Esophagus muscularis mucosa (tissue), 4 donors: ENCODE measurements at regions not wholly inside any gene's neighbourhood (a gene's known extent, or its start where the extent isn't known, plus 50 kb on each side); places are given as distances from the start of the nearest gene placed in this dataset.

Experiments
- CTCF ChIP-seq, 3 experiments: fragments of 200-600 bp in 2 of 3; fragments of 450-650 bp in 1 of 3; sonication (generic) in 2 of 3; IDR thresholded peaks; one replicate each; pipeline ENCODE4 v1.5.1; 2017 to 2019; ENCODE audit warnings: antibody characterized with exemption in 3 of 3, mild to moderate bottlenecking in 2 of 3, moderate library complexity in 1 of 3
- EP300 ChIP-seq: sonication (generic); formaldehyde crosslinking; IDR thresholded peaks from one replicate; pipeline ENCODE4 v1.6.1; 2017; ENCODE audit warnings: antibody characterized with exemption
- POLR2AphosphoS5 ChIP-seq, 2 donors: sonication (generic); formaldehyde crosslinking; IDR thresholded peaks; one replicate each; pipeline ENCODE4 v1.6.1; 2017; ENCODE audit warnings: antibody characterized with exemption in 2 of 2

GRCh38 chr5:118616281-118616680, 372.1 kb downstream of the DTWD2 start:
- TF ChIP-seq CTCF (IDR thresholded peaks at IDR 0.05) (no peak), POLR2AphosphoS5 (IDR thresholded peaks at IDR 0.05) (no peak), EP300 (no peak)
